ENCODE measurements at regions not wholly inside any gene's neighbourhood (a gene's known extent, or its start where the extent isn't known, plus 50 kb on each side); places are given as distances from the start of the nearest gene placed in this dataset.

DNA sequence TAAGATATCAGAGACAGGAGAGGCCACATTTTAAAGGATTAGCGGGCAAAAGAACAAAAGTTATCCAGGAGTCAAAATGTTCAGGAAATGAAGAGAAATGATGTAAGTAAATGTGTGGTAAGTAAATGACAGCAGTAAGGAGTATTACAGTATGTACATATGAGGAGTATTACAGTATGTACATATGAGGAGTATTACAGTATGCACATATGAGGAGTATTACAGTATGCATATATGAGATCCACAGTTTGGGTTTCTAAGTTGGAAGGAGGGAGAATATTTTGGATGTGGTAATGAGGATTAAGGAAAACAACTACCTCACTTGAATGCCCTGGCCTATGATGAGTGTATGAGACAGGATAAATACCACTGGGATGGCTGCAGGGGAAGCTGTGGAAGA lies 192.4 kb upstream of the DGKB start:
- H3K9me3 ChIP-seq (ENCODE audit: insufficient read depth, low read depth) = no peaks in the 10 kb centered on the region

DNA sequence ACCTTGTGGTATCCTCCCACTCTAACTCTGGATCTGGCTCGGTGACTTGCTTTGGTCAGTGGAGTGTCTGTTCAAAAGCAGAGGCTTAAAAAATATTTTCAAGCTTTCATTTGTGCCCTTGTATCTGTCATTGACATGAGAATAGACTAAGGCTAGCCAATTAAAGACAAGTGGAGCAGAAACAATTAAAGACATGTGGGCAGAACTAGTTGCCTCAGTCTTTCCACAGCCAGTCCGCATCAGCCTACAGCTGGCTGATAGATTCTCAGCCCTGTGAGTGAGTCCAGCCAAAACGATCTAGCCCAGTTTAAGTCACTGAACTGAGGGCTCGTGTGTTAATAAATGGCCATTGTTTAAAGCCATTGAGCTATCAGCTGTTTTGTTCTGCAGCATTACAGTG lies 185.2 kb upstream of the DGKB start:
- ChIA-PET POLR2A (ENCODE audit: unreplicated experiment) (no interaction called here), CTCF (no interaction called here)
- no peaks in the 10 kb centered on the region for H4K20me1 ChIP-seq (ENCODE audit: insufficient read depth)
- no peak overlapping the region; the same call in 1 of the 2 replicates for H2AFZ ChIP-seq
- no peak for DNase-seq
- no peaks in the 10 kb centered on the region for H3K27me3 ChIP-seq (ENCODE audit: insufficient read depth, low read depth)
- H3K9me2 ChIP-seq (ENCODE audit: insufficient read depth) = no peaks in the 10 kb centered on the region
- no peaks in the 10 kb centered on the region for H3K36me3 ChIP-seq (ENCODE audit: low read depth)
- no peak overlapping the region for H3K4me3 ChIP-seq
- H3F3A ChIP-seq (ENCODE audit: insufficient read depth, low read depth) = no peaks in the 10 kb centered on the region
- intact Hi-C loops (cut with micrococcal nuclease; ENCODE audit: unreplicated experiment) = no loop called here
- no peak overlapping the region for H3K4me2 ChIP-seq
- TF ChIP-seq, protein P1, sequence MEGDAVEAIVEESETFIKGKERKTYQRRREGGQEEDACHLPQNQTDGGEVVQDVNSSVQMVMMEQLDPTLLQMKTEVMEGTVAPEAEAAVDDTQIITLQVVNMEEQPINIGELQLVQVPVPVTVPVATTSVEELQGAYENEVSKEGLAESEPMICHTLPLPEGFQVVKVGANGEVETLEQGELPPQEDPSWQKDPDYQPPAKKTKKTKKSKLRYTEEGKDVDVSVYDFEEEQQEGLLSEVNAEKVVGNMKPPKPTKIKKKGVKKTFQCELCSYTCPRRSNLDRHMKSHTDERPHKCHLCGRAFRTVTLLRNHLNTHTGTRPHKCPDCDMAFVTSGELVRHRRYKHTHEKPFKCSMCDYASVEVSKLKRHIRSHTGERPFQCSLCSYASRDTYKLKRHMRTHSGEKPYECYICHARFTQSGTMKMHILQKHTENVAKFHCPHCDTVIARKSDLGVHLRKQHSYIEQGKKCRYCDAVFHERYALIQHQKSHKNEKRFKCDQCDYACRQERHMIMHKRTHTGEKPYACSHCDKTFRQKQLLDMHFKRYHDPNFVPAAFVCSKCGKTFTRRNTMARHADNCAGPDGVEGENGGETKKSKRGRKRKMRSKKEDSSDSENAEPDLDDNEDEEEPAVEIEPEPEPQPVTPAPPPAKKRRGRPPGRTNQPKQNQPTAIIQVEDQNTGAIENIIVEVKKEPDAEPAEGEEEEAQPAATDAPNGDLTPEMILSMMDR (conservative IDR thresholded peaks at IDR 0.05) = no peak
- TF ChIP-seq EZH2 (IDR thresholded peaks at IDR 0.05; ENCODE audit: low read depth) = no peak
- no peaks in the 10 kb centered on the region for H3K9me3 ChIP-seq (ENCODE audit: insufficient read depth, low read depth)
- H3K79me2 ChIP-seq (ENCODE audit: low read depth) = no peaks in the 10 kb centered on the region
- no TSS peak for BruUV-seq (replicated peaks)
- no peaks in the 10 kb centered on the region for H3K4me1 ChIP-seq (replicated peaks; ENCODE audit: insufficient read depth)
- H3K27ac ChIP-seq = no peak overlapping the region

More for the DNA sequence above, 192.4 kb upstream of the DGKB start:
- no TSS peak for BruUV-seq (replicated peaks)
- ChIA-PET POLR2A (ENCODE audit: unreplicated experiment) (no interaction called here), CTCF (no interaction called here)
- Histone ChIP-seq H3K4me1 (replicated peaks; ENCODE audit: insufficient read depth) (no peaks in the 10 kb centered on the region), H3K4me3 (no peak overlapping the region), H2AFZ (no peak overlapping the region), H4K20me1 (ENCODE audit: insufficient read depth) (no peaks in the 10 kb centered on the region), H3K36me3 (ENCODE audit: low read depth) (no peaks in the 10 kb centered on the region), H3K9me2 (ENCODE audit: insufficient read depth) (no peaks in the 10 kb centered on the region), H3K4me2 (no peak overlapping the region), H3K27ac (no peak overlapping the region), H3F3A (ENCODE audit: insufficient read depth, low read depth) (no peaks in the 10 kb centered on the region), H3K27me3 (ENCODE audit: insufficient read depth, low read depth) (no peaks in the 10 kb centered on the region), H3K79me2 (ENCODE audit: low read depth) (no peaks in the 10 kb centered on the region)
- no peak for DNase-seq
- no peak for TF ChIP-seq EZH2 (IDR thresholded peaks at IDR 0.05; ENCODE audit: low read depth)
- TF ChIP-seq, protein P1 (conservative IDR thresholded peaks at IDR 0.05) = no peak
- intact Hi-C loops (cut with micrococcal nuclease; ENCODE audit: unreplicated experiment) = no loop called here

DNA sequence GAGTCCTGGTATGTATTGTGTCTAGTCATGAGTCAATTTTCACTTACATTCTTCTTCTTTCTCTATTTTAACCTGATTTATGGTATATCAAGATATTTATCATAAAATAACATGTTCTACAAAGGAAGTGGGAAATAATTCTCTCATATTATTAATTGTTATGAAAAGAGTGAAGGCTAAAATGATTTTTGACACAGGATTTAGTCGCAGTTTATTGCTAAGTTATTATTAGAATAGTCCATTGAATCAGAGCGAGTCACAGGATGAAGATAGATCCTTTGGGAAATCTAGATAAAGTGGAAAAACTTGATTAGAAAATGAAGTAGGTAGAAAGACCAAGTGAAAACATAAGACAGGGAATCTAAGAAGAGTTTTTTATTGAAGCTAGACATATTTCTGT lies 184.3 kb upstream of the DGKB start:
- no peaks in the 10 kb centered on the region for H3K9me2 ChIP-seq (ENCODE audit: insufficient read depth)
- DNase-seq = no peak
- no peaks in the 10 kb centered on the region for H3K36me3 ChIP-seq (ENCODE audit: low read depth)
- H3K4me2 ChIP-seq = no peak overlapping the region
- intact Hi-C loops (cut with micrococcal nuclease; ENCODE audit: unreplicated experiment) = no loop called here
- no peak overlapping the region for H3K27ac ChIP-seq
- H3F3A ChIP-seq (ENCODE audit: insufficient read depth, low read depth) = no peaks in the 10 kb centered on the region
- BruUV-seq (replicated peaks) = no TSS peak
- H2AFZ ChIP-seq = no peak overlapping the region
- TF ChIP-seq EZH2 (IDR thresholded peaks at IDR 0.05; ENCODE audit: low read depth) = no peak
- TF ChIP-seq, protein P1 (conservative IDR thresholded peaks at IDR 0.05) = no peak
- H3K4me1 ChIP-seq (replicated peaks; ENCODE audit: insufficient read depth) = no peaks in the 10 kb centered on the region
- H4K20me1 ChIP-seq (ENCODE audit: insufficient read depth) = no peaks in the 10 kb centered on the region
- ChIA-PET POLR2A (ENCODE audit: unreplicated experiment) (interaction anchor here (0.6 kb wide), 1 partner anchor 160 kb away, joined by 5 read pairs; no protein-coding TSS in a partner anchor), CTCF (no interaction called here)
- H3K9me3 ChIP-seq (ENCODE audit: insufficient read depth, low read depth) = no peaks in the 10 kb centered on the region
- H3K79me2 ChIP-seq (ENCODE audit: low read depth) = no peaks in the 10 kb centered on the region
- H3K4me3 ChIP-seq = no peak overlapping the region
- H3K27me3 ChIP-seq (ENCODE audit: insufficient read depth, low read depth) = no peaks in the 10 kb centered on the region
